ENCODE measurements at regions not wholly inside any gene's neighbourhood (a gene's known extent, or its start where the extent isn't known, plus 50 kb on each side); places are given as distances from the start of the nearest gene placed in this dataset.
"Not testable (repeated sequence)": the region's sequence is repeated elsewhere in the genome, so short reads cannot be mapped to it uniquely, and the experiment has no call there.

GRCh38 chr20:40894237-40894630 lies 134.4 kb upstream of the TOP1 start:
- no peak for DNase-seq

GRCh38 chr20:40895182-40895581 lies 133.4 kb upstream of the TOP1 start:
- DNase-seq, result no peak

DNA sequence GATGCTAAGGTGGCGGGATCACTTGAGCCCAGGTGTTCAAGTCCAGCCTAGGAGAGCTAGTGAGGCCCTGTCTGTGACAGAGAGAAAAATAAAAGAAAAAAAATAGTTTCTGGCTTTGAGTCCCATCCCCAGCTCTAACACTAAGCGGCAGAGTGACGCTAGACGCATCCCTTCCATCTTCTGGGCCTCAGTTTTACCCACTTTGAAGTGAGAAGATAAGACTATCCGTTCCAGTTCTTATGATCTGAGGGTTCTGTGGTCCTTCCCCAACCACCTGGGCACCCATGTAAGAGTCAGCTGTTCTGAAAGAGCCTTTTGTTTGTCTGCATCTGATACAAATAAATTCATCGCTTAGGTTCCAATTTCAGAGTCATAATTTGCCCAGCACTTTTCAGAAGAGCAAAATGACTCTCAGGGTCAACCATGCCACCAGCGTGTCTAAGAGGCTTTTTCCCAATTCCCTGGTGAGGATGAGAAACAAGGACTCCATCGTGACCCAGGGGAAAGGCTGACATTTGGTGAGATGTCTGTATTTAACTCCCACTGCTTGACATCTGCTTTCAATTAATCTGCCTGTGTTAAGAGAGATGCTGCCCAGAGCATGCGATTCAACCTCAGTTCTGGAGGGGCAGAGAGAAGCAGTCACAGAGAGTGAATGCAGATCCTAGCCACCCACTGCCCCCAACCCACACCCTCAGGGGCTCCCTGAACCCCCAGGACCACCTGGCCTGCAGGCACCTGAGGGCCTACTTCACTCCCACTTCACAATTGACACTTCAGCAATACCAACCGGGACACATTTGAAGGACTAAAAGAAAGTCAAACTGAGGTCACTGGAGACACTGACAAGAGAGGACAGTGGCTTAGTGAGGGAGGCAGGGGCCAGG lies 131.6 kb upstream of the TOP1 start:
- no peak for DNase-seq

DNA sequence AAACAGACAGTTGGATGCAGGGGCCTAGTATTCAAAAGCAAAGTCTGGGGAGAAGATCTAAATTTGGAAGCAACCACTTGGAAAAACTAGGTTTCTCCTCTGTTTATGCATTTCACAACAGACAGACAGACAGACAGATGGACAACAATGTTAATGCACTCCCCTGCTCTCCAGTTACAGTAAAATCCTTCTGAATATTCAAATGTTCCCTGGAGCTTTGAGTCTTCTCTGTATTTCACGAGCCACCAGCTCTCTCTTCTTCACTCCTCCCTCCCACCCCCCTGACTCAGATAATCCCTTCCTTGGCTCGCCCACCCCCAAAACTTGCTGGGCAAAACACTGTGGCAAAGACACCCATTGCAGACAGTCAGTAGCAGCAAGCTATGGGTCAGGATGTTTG lies 129.3 kb upstream of the TOP1 start:
- no peak for DNase-seq

- DNase-seq, result no peak
Measured at GRCh38 chr20:40900666-40901215, 127.9 kb upstream of the TOP1 start.

DNA sequence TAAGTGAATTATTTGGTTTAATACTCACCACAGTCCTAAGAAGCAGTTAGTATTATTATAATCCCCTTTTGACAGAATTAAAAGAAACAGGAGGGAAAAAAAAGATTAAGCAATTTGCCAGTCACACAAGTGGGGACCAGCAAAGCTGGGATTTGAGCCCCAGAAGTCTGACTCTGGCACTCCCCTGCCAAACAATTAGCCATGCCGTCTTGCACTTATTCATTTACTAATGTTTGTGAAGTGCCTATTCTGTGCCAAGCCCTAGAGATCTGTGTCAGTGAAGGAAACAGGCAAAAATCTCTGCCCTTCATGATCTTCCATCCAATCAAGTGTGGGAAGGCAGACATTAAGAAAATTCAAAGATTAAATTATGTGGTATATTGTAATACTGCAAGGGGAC lies 126.0 kb upstream of the TOP1 start:
- no peak for DNase-seq

DNA sequence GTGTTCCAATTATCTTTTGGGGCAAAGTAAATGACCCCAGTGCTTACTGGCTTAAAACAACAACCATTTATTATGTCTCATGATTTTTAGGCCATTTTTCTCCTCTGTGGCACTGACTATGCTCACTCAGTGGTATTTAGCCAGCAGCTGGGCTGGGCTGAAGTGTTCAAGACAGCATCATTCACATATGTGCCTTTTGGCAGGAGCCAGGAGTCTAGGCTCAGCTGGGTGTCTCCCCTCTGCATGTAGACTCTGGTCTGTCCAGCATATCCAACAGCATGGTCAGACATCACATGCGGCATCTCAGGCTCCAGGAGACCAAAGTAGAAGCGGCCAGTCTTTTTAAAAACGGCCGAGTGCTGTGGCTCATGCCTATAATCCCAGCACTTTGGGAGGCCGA lies 120.3 kb upstream of the TOP1 start:
- DNase-seq, result no peak

- not testable (repeated sequence) for DNase-seq
Measured at GRCh38 chr20:40909489-40909888, 119.1 kb upstream of the TOP1 start.

- not testable (repeated sequence) for DNase-seq
Measured at GRCh38 chr20:40910436-40910835, 118.2 kb upstream of the TOP1 start.

- DNase-seq, result not testable (repeated sequence)
Measured at GRCh38 chr20:40911152-40911551, 117.5 kb upstream of the TOP1 start.

DNA sequence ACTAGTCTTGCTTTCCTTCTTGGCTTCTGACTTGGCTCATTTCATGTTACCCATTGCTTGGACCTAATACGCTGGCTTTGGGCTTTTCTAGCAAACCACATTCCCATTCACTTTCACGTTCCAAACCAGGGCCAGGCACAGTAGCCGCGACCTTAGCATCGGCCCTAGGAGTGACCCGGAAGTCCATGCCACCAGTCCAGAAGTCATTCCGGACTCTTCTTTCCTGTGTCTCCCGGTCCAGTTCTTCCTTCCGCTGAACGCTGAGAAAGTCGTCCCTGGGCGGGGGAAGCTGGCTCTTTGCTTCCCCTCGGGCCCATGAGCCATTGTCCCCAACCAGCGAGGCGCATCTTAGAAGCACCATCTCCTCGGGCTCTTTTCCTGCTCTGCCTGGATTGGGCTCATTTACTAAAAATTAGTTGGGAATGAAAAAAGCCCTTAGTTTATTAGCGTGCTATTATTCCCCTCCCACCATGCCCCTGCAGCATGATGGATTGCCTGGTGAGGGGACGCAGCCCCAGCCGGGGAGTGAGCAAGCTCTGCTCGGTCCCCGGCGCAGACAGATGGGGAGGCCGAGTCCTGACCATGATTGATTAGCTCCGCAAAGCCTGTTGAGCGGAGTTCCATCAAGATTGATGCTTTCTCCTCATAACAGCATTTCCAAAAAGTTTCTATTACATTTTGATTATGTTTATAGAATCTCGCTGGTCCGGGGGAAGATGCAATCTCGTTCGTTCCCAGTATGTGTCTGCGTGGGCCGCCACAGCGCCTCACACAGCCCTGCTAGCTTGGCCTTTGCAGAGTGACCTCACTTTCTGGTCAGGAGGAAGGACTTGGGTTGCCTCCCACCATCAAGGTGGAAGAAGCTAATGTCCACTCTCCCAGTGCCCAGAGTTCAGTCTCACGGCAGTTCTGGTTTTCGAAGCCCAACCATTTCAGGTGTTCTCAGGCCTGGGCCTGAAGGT lies 115.1 kb upstream of the TOP1 start:
- DNase-seq, result no peak

- no peak for DNase-seq
Measured at GRCh38 chr20:40915756-40916155, 112.9 kb upstream of the TOP1 start.

- DNase-seq, result no peak
Measured at GRCh38 chr20:40916276-40916675, 112.3 kb upstream of the TOP1 start.

GRCh38 chr20:40920291-40920690 lies 108.3 kb upstream of the TOP1 start:
- DNase-seq, result no peak

GRCh38 chr20:40922865-40923264 lies 105.8 kb upstream of the TOP1 start:
- no peak for DNase-seq

DNA sequence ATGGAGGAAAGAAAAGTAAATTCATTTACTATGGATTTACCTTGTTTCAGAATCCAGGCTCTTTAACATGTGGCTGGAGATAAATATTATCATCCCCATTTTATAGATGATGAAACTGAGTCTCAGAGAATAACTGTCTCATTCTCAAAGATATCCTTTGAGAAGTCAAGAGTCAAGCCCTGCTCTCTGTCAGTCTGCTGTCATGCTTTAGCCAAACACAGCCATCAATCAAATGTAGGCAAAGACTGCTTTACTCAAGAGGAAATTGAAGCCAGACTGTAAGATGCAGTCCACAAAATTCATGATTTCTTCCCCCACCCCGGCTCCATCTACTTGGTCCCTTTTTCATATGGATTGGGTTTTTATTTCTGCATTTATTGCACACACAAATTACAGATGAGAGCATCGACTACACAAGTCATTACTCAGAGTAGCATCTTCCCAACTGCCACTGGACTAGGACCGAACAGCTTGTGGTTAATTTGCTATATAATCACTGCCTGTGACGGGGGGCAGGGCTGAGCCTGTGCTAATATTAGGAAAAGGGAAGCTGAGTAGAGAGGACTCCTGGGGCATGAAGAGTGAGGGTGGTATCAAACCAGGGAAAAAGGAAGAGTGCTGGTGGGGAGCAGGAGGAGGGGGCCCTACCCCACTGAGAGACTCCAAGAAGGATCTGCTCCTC lies 102.7 kb upstream of the TOP1 start:
- DNase-seq, result no peak

DNA sequence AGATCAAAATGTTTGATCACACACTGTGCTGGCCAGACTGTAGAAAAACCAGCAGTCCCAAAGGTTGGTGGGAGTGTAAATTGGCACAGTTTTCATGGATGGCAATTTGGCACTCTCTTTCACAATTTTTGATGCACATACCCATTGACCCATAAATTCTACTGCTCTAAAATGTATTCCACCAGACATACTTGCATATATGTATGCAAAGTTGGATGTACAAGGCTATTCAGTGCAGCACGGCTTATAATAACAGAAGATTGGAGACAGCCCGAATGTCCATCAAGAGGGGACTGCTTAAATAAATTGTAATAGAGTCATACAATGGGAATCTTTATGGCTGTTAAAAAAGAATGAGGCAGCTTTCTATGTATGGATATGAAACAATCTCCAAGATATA lies 101.7 kb upstream of the TOP1 start:
- DNase-seq, result no peak

GRCh38 chr20:40930561-40930960 lies 98.1 kb upstream of the TOP1 start:
- no peak for DNase-seq

- no peak for DNase-seq
Measured at GRCh38 chr20:40931410-40932044, 97.1 kb upstream of the TOP1 start.

GRCh38 chr20:40932436-40932835 lies 96.2 kb upstream of the TOP1 start:
- DNase-seq, result no peak

DNA sequence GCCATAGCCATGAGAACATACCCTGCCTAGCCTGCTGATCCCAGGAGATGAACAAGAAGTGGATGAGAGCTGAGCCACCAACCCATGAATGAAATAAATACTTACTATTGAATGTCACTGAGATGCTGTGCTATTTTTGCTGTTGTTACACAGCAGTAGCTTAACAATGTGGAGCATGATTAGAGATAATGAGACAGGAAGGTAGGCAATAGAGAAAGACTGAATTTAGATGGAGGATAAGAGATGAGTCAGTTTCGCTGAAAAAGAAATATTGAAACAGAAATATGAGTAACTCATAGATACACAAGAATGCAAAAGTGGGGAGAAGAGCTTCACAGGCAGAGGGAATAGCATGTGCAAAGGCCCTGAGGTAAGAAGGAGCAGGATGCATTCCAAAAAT lies 94.9 kb upstream of the TOP1 start:
- no peak for DNase-seq

DNA sequence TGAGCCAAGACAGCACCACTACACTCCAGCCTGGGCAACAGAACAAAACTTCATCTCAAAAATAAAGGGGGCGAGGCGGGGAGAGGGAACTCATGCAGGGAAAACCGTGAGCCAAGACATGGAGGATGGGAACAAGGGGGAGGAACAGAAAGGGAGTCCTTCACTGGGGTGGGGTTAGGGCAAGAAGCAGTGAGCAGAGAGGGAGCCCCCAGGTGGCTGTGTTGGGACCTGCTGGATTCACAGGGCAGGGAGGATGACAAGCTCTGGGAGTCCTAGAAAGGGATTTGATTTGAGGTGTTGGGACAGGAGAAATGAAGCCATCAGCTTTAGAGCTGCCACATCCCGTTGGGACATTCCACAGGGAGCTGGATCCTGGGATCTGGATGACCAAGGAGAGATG lies 90.6 kb upstream of the TOP1 start:
- no peak for DNase-seq

Measured in NCI-H1417 treated with DMSO at 0.1 percent for 48 hours (cell line).